ENCODE measurements at regions not wholly inside any gene's neighbourhood (a gene's known extent, or its start where the extent isn't known, plus 50 kb on each side); places are given as distances from the start of the nearest gene placed in this dataset.

DNA sequence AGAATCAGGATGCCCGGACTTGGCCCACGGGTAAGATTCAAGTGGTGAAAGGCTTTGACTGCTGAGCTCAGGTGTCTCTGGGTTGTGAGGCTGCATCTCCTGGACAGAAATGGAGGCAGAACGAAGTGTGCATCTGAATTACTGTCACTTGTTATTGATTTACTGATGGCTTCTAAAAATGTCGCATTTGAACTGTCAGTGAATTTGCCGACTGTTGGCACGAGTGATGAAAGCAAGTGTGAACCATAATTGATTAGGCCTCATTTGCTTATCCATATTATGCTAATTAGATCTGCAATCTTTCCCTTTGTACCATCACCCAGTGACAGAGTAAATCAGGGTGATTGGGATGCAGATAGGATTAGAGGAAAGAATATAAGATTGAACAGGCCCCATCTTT, 252.4 kb downstream of the NUF2 start:
- H2BK120ac ChIP-seq (ENCODE audit: low read depth, low read length, poor library complexity, severe bottlenecking): no peak overlapping the region
- H3K27me3 Mint-ChIP-seq (ENCODE audit: low read depth): no peaks in the 10 kb centered on the region
- no peaks in the 10 kb centered on the region for H3K79me1 ChIP-seq (ENCODE audit: insufficient read depth, low read depth, low read length, poor library complexity, severe bottlenecking)
- no CpG with 5 or more reads among the region's 6 CpGs for WGBS (ENCODE audit: extremely low coverage, insufficient read length, low lambda C conversion rate)
- H3K4me1 ChIP-seq (ENCODE audit: insufficient read depth, low read length): no peaks in the 10 kb centered on the region
- no peaks in the 10 kb centered on the region for H3K36me3 Mint-ChIP-seq (ENCODE audit: insufficient read depth in 1 of 3, low read depth in 3 of 3)
- H2BK5ac ChIP-seq (ENCODE audit: insufficient read length, low read length): no peak overlapping the region
- H3K27me3 ChIP-seq (ENCODE audit: insufficient read depth, low read length): no peaks in the 10 kb centered on the region
- H3K14ac ChIP-seq (ENCODE audit: insufficient read depth, low read length): no peak overlapping the region
- H2BK15ac ChIP-seq (ENCODE audit: low read depth, low read length): no peak overlapping the region
- no peak overlapping the region for H2AK5ac ChIP-seq (ENCODE audit: insufficient read length, low read length)
- no peak overlapping the region for H3K27ac Mint-ChIP-seq
- H2BK12ac ChIP-seq (ENCODE audit: insufficient read length, low read depth, low read length): no peak overlapping the region
- H3K56ac ChIP-seq (ENCODE audit: insufficient read length, low read depth, low read length): no peak overlapping the region
- H3K18ac ChIP-seq (ENCODE audit: insufficient read length, low read depth, low read length): no peak overlapping the region
- peaks cover 3% of the 10 kb centered on the region in 2 experiments; a peak in 1 of 4 replicates for H3K4me1 Mint-ChIP-seq
- H3T11ph ChIP-seq (ENCODE audit: low read length): no peak overlapping the region
- no peak overlapping the region for H2AFZ ChIP-seq (ENCODE audit: low read length)
- H3K4me2 ChIP-seq (ENCODE audit: insufficient read depth, insufficient read length, low read length): no peak overlapping the region
- TF ChIP-seq, protein P1, sequence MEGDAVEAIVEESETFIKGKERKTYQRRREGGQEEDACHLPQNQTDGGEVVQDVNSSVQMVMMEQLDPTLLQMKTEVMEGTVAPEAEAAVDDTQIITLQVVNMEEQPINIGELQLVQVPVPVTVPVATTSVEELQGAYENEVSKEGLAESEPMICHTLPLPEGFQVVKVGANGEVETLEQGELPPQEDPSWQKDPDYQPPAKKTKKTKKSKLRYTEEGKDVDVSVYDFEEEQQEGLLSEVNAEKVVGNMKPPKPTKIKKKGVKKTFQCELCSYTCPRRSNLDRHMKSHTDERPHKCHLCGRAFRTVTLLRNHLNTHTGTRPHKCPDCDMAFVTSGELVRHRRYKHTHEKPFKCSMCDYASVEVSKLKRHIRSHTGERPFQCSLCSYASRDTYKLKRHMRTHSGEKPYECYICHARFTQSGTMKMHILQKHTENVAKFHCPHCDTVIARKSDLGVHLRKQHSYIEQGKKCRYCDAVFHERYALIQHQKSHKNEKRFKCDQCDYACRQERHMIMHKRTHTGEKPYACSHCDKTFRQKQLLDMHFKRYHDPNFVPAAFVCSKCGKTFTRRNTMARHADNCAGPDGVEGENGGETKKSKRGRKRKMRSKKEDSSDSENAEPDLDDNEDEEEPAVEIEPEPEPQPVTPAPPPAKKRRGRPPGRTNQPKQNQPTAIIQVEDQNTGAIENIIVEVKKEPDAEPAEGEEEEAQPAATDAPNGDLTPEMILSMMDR (conservative IDR thresholded peaks at IDR 0.05): no peak
- H3K9ac ChIP-seq (ENCODE audit: extremely low read depth, insufficient read length, low read length): no peak overlapping the region
- H3K27ac ChIP-seq (ENCODE audit: insufficient read length, low read depth, low read length): no peak overlapping the region
- H3K4me3 Mint-ChIP-seq: no peak overlapping the region
- peaks cover 0 to 3% of the 10 kb centered on the region in 2 experiments; a peak in 2 of 5 replicates for H3K9me3 Mint-ChIP-seq
- H3K23ac ChIP-seq (ENCODE audit: insufficient read length, low read depth, low read length): no peak overlapping the region
- no peak overlapping the region for H4K5ac ChIP-seq (ENCODE audit: insufficient read length, low read depth, low read length)
- no peaks in the 10 kb centered on the region for H3K79me2 ChIP-seq (ENCODE audit: insufficient read depth, low read length)
- no peak overlapping the region for H4K8ac ChIP-seq (replicated peaks; ENCODE audit: insufficient read length, low read depth, low read length)
- H4K91ac ChIP-seq (ENCODE audit: insufficient read length, low read depth, low read length): no peak overlapping the region
- no peak overlapping the region for H3K4ac ChIP-seq (ENCODE audit: low read depth, low read length)
- H3K23me2 ChIP-seq (ENCODE audit: insufficient read length, low read depth, low read length, poor library complexity, severe bottlenecking): no peaks in the 10 kb centered on the region
- H4K20me1 ChIP-seq (ENCODE audit: control insufficient read depth, insufficient read depth, insufficient read length): no peaks in the 10 kb centered on the region
- DNase-seq: no peak
- no peaks in the 10 kb centered on the region for H3K9me3 ChIP-seq (ENCODE audit: control insufficient read depth, low read depth, low read length)
- no peak overlapping the region for H2BK20ac ChIP-seq (ENCODE audit: low read depth, low read length, poor library complexity, severe bottlenecking)
